ENCODE measurements at regions not wholly inside any gene's neighbourhood (a gene's known extent, or its start where the extent isn't known, plus 50 kb on each side); places are given as distances from the start of the nearest gene placed in this dataset.

GRCh38 chr3:10748040-10748439 lies 68.0 kb upstream of the SLC6A11 start:
- H3F3A ChIP-seq (ENCODE audit: insufficient read depth, low read length): no peaks in the 10 kb centered on the region
- no peak for TF ChIP-seq CTCF (IDR thresholded peaks at IDR 0.05; ENCODE audit: low read length)
- no peak for TF ChIP-seq EZH2 (IDR thresholded peaks at IDR 0.05; ENCODE audit: borderline replicate concordance, low read length)
- H3K9ac ChIP-seq (ENCODE audit: low read length): no peak overlapping the region
- no peaks in the 10 kb centered on the region for H3K27me3 ChIP-seq (ENCODE audit: insufficient read depth, low read length)
- H3K4me3 ChIP-seq (ENCODE audit: low read depth, low read length, poor library complexity, severe bottlenecking): no peak overlapping the region
- H3K4me1 ChIP-seq (ENCODE audit: insufficient read depth, low read length, severe bottlenecking): no peaks in the 10 kb centered on the region
- no peaks in the 10 kb centered on the region for H3K9me3 ChIP-seq (ENCODE audit: low read length)
- H2AFZ ChIP-seq (ENCODE audit: low read length): no peak overlapping the region
- H3K79me2 ChIP-seq (ENCODE audit: insufficient read depth, low read length): no peaks in the 10 kb centered on the region
- H3K4me2 ChIP-seq (ENCODE audit: low read length): no peak overlapping the region
- H3K9me2 ChIP-seq (ENCODE audit: low read depth, low read length): no peaks in the 10 kb centered on the region
- no peak overlapping the region for H3K27ac ChIP-seq (ENCODE audit: low read depth, low read length, poor library complexity, severe bottlenecking)
- H3K36me3 ChIP-seq (ENCODE audit: insufficient read depth, low read length): no peaks in the 10 kb centered on the region
- no peaks in the 10 kb centered on the region for H4K20me1 ChIP-seq (ENCODE audit: insufficient read depth, low read length)

GRCh38 chr3:10753964-10754363 lies 62.1 kb upstream of the SLC6A11 start:
- Histone ChIP-seq H3K4me2 (ENCODE audit: low read length) (no peak overlapping the region), H3K79me2 (ENCODE audit: insufficient read depth, low read length) (no peaks in the 10 kb centered on the region), H3K4me1 (ENCODE audit: insufficient read depth, low read length, severe bottlenecking) (no peaks in the 10 kb centered on the region), H3K27ac (ENCODE audit: low read depth, low read length, poor library complexity, severe bottlenecking) (no peak overlapping the region), H3K4me3 (ENCODE audit: low read depth, low read length, poor library complexity, severe bottlenecking) (no peak overlapping the region), H3K9me2 (ENCODE audit: low read depth, low read length) (no peaks in the 10 kb centered on the region), H3K36me3 (ENCODE audit: insufficient read depth, low read length) (no peaks in the 10 kb centered on the region), H3K9ac (ENCODE audit: low read length) (no peak overlapping the region), H4K20me1 (ENCODE audit: insufficient read depth, low read length) (no peaks in the 10 kb centered on the region), H3K27me3 (ENCODE audit: insufficient read depth, low read length) (no peaks in the 10 kb centered on the region), H2AFZ (ENCODE audit: low read length) (no peak overlapping the region), H3K9me3 (ENCODE audit: low read length) (no peaks in the 10 kb centered on the region), H3F3A (ENCODE audit: insufficient read depth, low read length) (no peaks in the 10 kb centered on the region)
- TF ChIP-seq EZH2 (IDR thresholded peaks at IDR 0.05; ENCODE audit: borderline replicate concordance, low read length) (no peak), CTCF (IDR thresholded peaks at IDR 0.05; ENCODE audit: low read length) (no peak)

- TF ChIP-seq CTCF (IDR thresholded peaks at IDR 0.05; ENCODE audit: low read length): no peak
- no peak for TF ChIP-seq EZH2 (IDR thresholded peaks at IDR 0.05; ENCODE audit: borderline replicate concordance, low read length)
- H2AFZ ChIP-seq (ENCODE audit: low read length): no peak overlapping the region
- H3K79me2 ChIP-seq (ENCODE audit: insufficient read depth, low read length): no peaks in the 10 kb centered on the region
- no peaks in the 10 kb centered on the region for H3K4me1 ChIP-seq (ENCODE audit: insufficient read depth, low read length, severe bottlenecking)
- H3K36me3 ChIP-seq (ENCODE audit: insufficient read depth, low read length): no peaks in the 10 kb centered on the region
- H3K4me3 ChIP-seq (ENCODE audit: low read depth, low read length, poor library complexity, severe bottlenecking): no peak overlapping the region
- no peaks in the 10 kb centered on the region for H4K20me1 ChIP-seq (ENCODE audit: insufficient read depth, low read length)
- H3K27ac ChIP-seq (ENCODE audit: low read depth, low read length, poor library complexity, severe bottlenecking): no peak overlapping the region
- H3K27me3 ChIP-seq (ENCODE audit: insufficient read depth, low read length): no peaks in the 10 kb centered on the region
- H3K4me2 ChIP-seq (ENCODE audit: low read length): no peak overlapping the region
- H3F3A ChIP-seq (ENCODE audit: insufficient read depth, low read length): no peaks in the 10 kb centered on the region
- no peaks in the 10 kb centered on the region for H3K9me3 ChIP-seq (ENCODE audit: low read length)
- no peaks in the 10 kb centered on the region for H3K9me2 ChIP-seq (ENCODE audit: low read depth, low read length)
- no peak overlapping the region for H3K9ac ChIP-seq (ENCODE audit: low read length)
Observed at GRCh38 chr3:10756546-10756945, 59.5 kb upstream of the SLC6A11 start.

Measured in OCI-LY1 (cell line).